MM.1S (cell line): ENCODE measurements at regions not wholly inside any gene's neighbourhood (a gene's known extent, or its start where the extent isn't known, plus 50 kb on each side); places are given as distances from the start of the nearest gene placed in this dataset.

Experiments
- EZH2phosphoT487 ChIP-seq: fragments of 300-600 bp; sonication (generic); IDR thresholded peaks from 2 replicates; pipeline ENCODE4 v1.6.1; 2018; ENCODE audit warnings: antibody characterized with exemption, low read length
- TF ChIP-seq, protein P1 (sequence below): fragments of 300-600 bp; sonication (generic); IDR thresholded peaks from 2 replicates; pipeline ENCODE4 v1.5.1; 2016; ENCODE audit warnings: antibody characterized with exemption, low read length, mixed read lengths

DNA sequence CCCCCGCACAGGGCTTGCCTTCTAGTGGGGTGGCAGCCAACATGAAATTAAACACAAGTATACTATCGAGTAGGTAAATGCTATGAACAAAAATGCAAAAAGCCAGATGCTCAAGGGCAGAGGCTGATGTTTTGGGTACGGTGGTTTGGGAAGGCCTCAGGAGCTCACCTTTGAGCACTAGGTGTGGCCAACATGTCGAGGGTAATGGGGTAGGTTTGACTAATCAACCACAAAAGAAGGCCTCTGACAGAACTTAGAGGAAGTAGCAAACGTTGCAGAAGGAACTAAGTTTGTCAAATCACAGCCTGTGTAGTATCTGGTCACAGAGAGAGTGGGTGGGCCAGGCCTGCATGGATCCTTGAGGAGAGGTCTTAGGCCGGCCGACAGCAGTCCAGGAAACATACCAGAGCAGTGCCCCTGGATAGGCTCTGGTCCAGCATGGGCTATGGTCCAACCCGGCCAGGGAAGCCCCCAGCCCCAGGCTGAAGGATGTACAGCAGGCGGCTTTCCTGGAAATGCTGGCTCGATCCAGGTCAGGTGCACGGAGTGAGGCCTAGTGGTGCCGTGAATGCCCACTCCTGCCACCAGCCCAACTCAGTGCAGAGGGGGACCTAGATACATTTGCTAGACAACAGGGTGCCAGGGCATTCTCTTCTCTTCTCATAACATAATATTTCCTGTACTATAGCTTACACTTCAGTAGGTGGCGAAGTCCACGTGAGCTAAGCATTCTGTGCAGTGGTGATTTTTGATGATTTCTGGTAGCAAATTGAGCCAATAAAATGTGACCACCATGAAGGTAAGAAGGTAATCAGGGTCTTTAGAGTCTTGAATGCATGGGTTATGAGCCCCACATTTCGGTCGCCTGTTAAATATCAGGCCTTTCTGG, 56.3 kb upstream of the CD93 start:
- no peak for TF ChIP-seq EZH2phosphoT487
- TF ChIP-seq, protein P1, sequence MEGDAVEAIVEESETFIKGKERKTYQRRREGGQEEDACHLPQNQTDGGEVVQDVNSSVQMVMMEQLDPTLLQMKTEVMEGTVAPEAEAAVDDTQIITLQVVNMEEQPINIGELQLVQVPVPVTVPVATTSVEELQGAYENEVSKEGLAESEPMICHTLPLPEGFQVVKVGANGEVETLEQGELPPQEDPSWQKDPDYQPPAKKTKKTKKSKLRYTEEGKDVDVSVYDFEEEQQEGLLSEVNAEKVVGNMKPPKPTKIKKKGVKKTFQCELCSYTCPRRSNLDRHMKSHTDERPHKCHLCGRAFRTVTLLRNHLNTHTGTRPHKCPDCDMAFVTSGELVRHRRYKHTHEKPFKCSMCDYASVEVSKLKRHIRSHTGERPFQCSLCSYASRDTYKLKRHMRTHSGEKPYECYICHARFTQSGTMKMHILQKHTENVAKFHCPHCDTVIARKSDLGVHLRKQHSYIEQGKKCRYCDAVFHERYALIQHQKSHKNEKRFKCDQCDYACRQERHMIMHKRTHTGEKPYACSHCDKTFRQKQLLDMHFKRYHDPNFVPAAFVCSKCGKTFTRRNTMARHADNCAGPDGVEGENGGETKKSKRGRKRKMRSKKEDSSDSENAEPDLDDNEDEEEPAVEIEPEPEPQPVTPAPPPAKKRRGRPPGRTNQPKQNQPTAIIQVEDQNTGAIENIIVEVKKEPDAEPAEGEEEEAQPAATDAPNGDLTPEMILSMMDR = no peak
